ENCODE measurements at regions not wholly inside any gene's neighbourhood (a gene's known extent, or its start where the extent isn't known, plus 50 kb on each side); places are given as distances from the start of the nearest gene placed in this dataset.

GRCh38 chr2:200081236-200081635 is 125.9 kb downstream of the MAIP1 start (continued):
- TF ChIP-seq, protein P1, sequence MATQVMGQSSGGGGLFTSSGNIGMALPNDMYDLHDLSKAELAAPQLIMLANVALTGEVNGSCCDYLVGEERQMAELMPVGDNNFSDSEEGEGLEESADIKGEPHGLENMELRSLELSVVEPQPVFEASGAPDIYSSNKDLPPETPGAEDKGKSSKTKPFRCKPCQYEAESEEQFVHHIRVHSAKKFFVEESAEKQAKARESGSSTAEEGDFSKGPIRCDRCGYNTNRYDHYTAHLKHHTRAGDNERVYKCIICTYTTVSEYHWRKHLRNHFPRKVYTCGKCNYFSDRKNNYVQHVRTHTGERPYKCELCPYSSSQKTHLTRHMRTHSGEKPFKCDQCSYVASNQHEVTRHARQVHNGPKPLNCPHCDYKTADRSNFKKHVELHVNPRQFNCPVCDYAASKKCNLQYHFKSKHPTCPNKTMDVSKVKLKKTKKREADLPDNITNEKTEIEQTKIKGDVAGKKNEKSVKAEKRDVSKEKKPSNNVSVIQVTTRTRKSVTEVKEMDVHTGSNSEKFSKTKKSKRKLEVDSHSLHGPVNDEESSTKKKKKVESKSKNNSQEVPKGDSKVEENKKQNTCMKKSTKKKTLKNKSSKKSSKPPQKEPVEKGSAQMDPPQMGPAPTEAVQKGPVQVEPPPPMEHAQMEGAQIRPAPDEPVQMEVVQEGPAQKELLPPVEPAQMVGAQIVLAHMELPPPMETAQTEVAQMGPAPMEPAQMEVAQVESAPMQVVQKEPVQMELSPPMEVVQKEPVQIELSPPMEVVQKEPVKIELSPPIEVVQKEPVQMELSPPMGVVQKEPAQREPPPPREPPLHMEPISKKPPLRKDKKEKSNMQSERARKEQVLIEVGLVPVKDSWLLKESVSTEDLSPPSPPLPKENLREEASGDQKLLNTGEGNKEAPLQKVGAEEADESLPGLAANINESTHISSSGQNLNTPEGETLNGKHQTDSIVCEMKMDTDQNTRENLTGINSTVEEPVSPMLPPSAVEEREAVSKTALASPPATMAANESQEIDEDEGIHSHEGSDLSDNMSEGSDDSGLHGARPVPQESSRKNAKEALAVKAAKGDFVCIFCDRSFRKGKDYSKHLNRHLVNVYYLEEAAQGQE (IDR thresholded peaks at IDR 0.05; ENCODE audit: unreplicated experiment), result no peak

GRCh38 chr2:200081811-200082210 is 126.4 kb downstream of the MAIP1 start:
- no peak overlapping the region for H3K27ac Mint-ChIP-seq
- no peaks in the 10 kb centered on the region for H3F3A ChIP-seq (replicated peaks; ENCODE audit: low read depth)
- peaks cover 7% of the 10 kb centered on the region; the same call in 1 of the 2 replicates for H3K4me1 ChIP-seq (ENCODE audit: insufficient read depth)
- H3K36me3 Mint-ChIP-seq (ENCODE audit: low read depth), result no peaks in the 10 kb centered on the region
- no peak overlapping the region for H3K4me3 Mint-ChIP-seq
- H3K27me3 Mint-ChIP-seq (ENCODE audit: insufficient read depth, low read depth, poor library complexity), result no peaks in the 10 kb centered on the region
- no peaks in the 10 kb centered on the region for H3K9me3 Mint-ChIP-seq
- peaks cover 27% of the 10 kb centered on the region for H3K9me2 ChIP-seq (ENCODE audit: insufficient read depth)
- no peak for ATAC-seq
- peak overlapping the region; percentile 24; the same call in 1 of the 2 replicates for H2AFZ ChIP-seq
- no peak overlapping the region for H3K4me2 ChIP-seq
- H3K36me3 ChIP-seq (ENCODE audit: insufficient read depth), result no peaks in the 10 kb centered on the region
- DNase-seq (ENCODE audit: low spot score), result no peak
- H3K27ac ChIP-seq (ENCODE audit: low read depth), result no peak overlapping the region
- H3K27me3 ChIP-seq (ENCODE audit: insufficient read depth), result no peaks in the 10 kb centered on the region
- peaks cover 6% of the 10 kb centered on the region; the same call in 2 of the 3 replicates for H3K4me1 Mint-ChIP-seq
- H3K79me2 ChIP-seq (replicated peaks; ENCODE audit: insufficient read depth), result no peaks in the 10 kb centered on the region
- H3K4me3 ChIP-seq, result no peak overlapping the region
- H4K20me1 ChIP-seq (replicated peaks; ENCODE audit: insufficient read depth), result no peaks in the 10 kb centered on the region
- TF ChIP-seq, protein P2, sequence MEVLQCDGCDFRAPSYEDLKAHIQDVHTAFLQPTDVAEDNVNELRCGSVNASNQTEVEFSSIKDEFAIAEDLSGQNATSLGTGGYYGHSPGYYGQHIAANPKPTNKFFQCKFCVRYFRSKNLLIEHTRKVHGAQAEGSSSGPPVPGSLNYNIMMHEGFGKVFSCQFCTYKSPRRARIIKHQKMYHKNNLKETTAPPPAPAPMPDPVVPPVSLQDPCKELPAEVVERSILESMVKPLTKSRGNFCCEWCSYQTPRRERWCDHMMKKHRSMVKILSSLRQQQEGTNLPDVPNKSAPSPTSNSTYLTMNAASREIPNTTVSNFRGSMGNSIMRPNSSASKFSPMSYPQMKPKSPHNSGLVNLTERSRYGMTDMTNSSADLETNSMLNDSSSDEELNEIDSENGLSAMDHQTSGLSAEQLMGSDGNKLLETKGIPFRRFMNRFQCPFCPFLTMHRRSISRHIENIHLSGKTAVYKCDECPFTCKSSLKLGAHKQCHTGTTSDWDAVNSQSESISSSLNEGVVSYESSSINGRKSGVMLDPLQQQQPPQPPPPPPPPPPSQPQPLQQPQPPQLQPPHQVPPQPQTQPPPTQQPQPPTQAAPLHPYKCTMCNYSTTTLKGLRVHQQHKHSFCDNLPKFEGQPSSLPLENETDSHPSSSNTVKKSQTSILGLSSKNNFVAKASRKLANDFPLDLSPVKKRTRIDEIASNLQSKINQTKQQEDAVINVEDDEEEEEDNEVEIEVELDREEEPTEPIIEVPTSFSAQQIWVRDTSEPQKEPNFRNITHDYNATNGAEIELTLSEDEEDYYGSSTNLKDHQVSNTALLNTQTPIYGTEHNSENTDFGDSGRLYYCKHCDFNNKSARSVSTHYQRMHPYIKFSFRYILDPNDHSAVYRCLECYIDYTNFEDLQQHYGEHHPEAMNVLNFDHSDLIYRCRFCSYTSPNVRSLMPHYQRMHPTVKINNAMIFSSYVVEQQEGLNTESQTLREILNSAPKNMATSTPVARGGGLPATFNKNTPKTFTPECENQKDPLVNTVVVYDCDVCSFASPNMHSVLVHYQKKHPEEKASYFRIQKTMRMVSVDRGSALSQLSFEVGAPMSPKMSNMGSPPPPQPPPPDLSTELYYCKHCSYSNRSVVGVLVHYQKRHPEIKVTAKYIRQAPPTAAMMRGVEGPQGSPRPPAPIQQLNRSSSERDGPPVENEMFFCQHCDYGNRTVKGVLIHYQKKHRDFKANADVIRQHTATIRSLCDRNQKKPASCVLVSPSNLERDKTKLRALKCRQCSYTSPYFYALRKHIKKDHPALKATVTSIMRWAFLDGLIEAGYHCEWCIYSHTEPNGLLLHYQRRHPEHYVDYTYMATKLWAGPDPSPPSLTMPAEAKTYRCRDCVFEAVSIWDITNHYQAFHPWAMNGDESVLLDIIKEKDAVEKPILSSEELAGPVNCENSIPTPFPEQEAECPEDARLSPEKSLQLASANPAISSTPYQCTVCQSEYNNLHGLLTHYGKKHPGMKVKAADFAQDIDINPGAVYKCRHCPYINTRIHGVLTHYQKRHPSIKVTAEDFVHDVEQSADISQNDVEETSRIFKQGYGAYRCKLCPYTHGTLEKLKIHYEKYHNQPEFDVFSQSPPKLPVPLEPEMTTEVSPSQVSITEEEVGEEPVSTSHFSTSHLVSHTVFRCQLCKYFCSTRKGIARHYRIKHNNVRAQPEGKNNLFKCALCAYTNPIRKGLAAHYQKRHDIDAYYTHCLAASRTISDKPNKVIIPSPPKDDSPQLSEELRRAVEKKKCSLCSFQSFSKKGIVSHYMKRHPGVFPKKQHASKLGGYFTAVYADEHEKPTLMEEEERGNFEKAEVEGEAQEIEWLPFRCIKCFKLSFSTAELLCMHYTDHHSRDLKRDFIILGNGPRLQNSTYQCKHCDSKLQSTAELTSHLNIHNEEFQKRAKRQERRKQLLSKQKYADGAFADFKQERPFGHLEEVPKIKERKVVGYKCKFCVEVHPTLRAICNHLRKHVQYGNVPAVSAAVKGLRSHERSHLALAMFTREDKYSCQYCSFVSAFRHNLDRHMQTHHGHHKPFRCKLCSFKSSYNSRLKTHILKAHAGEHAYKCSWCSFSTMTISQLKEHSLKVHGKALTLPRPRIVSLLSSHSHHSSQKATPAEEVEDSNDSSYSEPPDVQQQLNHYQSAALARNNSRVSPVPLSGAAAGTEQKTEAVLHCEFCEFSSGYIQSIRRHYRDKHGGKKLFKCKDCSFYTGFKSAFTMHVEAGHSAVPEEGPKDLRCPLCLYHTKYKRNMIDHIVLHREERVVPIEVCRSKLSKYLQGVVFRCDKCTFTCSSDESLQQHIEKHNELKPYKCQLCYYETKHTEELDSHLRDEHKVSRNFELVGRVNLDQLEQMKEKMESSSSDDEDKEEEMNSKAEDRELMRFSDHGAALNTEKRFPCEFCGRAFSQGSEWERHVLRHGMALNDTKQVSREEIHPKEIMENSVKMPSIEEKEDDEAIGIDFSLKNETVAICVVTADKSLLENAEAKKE (CRISPR knock-in tag; IDR thresholded peaks at IDR 0.05), result no peak
- TF ChIP-seq, protein P3, sequence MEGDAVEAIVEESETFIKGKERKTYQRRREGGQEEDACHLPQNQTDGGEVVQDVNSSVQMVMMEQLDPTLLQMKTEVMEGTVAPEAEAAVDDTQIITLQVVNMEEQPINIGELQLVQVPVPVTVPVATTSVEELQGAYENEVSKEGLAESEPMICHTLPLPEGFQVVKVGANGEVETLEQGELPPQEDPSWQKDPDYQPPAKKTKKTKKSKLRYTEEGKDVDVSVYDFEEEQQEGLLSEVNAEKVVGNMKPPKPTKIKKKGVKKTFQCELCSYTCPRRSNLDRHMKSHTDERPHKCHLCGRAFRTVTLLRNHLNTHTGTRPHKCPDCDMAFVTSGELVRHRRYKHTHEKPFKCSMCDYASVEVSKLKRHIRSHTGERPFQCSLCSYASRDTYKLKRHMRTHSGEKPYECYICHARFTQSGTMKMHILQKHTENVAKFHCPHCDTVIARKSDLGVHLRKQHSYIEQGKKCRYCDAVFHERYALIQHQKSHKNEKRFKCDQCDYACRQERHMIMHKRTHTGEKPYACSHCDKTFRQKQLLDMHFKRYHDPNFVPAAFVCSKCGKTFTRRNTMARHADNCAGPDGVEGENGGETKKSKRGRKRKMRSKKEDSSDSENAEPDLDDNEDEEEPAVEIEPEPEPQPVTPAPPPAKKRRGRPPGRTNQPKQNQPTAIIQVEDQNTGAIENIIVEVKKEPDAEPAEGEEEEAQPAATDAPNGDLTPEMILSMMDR (conservative IDR thresholded peaks at IDR 0.05; ENCODE audit: low read depth in 2 of 2), result no peak
- TF ChIP-seq POLR2AphosphoS5 (IDR thresholded peaks at IDR 0.05; ENCODE audit: low read depth), result no peak
- TF ChIP-seq EZH2phosphoT487 (IDR thresholded peaks at IDR 0.05; ENCODE audit: unreplicated experiment), result no peak
- no peak for TF ChIP-seq ZNF114 (CRISPR knock-in tag; IDR thresholded peaks at IDR 0.05)
- TF ChIP-seq JUNB (IDR thresholded peaks at IDR 0.05; ENCODE audit: unreplicated experiment), result no peak
- TF ChIP-seq STAT1 (IDR thresholded peaks at IDR 0.05; ENCODE audit: unreplicated experiment), result no peak
- no peak for TF ChIP-seq ETS1 (IDR thresholded peaks at IDR 0.05)
- no peak for TF ChIP-seq NANOG (IDR thresholded peaks at IDR 0.05; ENCODE audit: borderline replicate concordance)
- no peak for TF ChIP-seq EZH2 (IDR thresholded peaks at IDR 0.05; ENCODE audit: low read depth, unreplicated experiment)
- TF ChIP-seq ZNF331 (CRISPR knock-in tag; IDR thresholded peaks at IDR 0.05; ENCODE audit: low read depth), result no peak
- no peak for TF ChIP-seq CREB1 (CRISPR knock-in tag; IDR thresholded peaks at IDR 0.05; ENCODE audit: low read depth)

All from GM23338 (cell line).